Activated CD8-positive, alpha-beta T cell treated with anti-CD3 and anti-CD28 coated beads for 36 hours (primary cell): ENCODE measurements at regions not wholly inside any gene's neighbourhood (a gene's known extent, or its start where the extent isn't known, plus 50 kb on each side); places are given as distances from the start of the nearest gene placed in this dataset.
"Not testable (repeated sequence)": the region's sequence is repeated elsewhere in the genome, so short reads cannot be mapped to it uniquely, and the experiment has no call there.

Experiments used
- ATAC-seq: fragments of 200-7000 bp; cut with Tn5 transposase; one replicate; pipeline ENCODE4 v1.10.0; 2021; ENCODE audit warnings: mild to moderate bottlenecking, moderate library complexity
- CTCF ChIA-PET: fragments of 350-600 bp; sonication (Branson Sonifier 250); formaldehyde crosslinking; loops from one replicate; lab custom pipeline; 2021; ENCODE audit warnings: antibody characterized with exemption; lab: Charles Lee
- POLR2A ChIA-PET: fragments of 350-600 bp; sonication (Branson Sonifier 250); formaldehyde crosslinking; loops from one replicate; lab custom pipeline; 2021; ENCODE audit warnings: antibody characterized with exemption; lab: Charles Lee
- DNase-seq: peaks from one replicate; pipeline ENCODE4 v3.0.0-alpha.2; 2020
- H3K27ac Mint-ChIP-seq: one replicate; pipeline ENCODE4 v1.8.0; 2021; ENCODE audit warnings: mild to moderate bottlenecking, mixed read lengths
- H3K27me3 Mint-ChIP-seq: one replicate; pipeline ENCODE4 v1.8.0; 2021; ENCODE audit warnings: mixed read lengths
- H3K36me3 Mint-ChIP-seq: one replicate; pipeline ENCODE4 v1.8.0; 2021; ENCODE audit warnings: low read depth, mixed read lengths
- H3K4me1 Mint-ChIP-seq: one replicate; pipeline ENCODE4 v1.8.0; 2021; ENCODE audit warnings: low read depth, mixed read lengths
- H3K4me3 Mint-ChIP-seq: one replicate; pipeline ENCODE4 v1.8.0; 2021; ENCODE audit warnings: mild to moderate bottlenecking, moderate library complexity, mixed read lengths
- H3K9me3 Mint-ChIP-seq: one replicate; pipeline ENCODE4 v1.8.0; 2021; ENCODE audit warnings: mixed read lengths
- intact Hi-C: fragments of 100-400 bp; cut with micrococcal nuclease; formaldehyde crosslinking; loops from one replicate; pipeline ENCODE4 v1.10.0; 2022
- TF ChIP-seq, protein P1 (sequence below): fragments of 200-600 bp; IDR thresholded peaks from one replicate; pipeline ENCODE4 v1.8.0; 2022; ENCODE audit warnings: antibody characterized with exemption, mild to moderate bottlenecking

DNA sequence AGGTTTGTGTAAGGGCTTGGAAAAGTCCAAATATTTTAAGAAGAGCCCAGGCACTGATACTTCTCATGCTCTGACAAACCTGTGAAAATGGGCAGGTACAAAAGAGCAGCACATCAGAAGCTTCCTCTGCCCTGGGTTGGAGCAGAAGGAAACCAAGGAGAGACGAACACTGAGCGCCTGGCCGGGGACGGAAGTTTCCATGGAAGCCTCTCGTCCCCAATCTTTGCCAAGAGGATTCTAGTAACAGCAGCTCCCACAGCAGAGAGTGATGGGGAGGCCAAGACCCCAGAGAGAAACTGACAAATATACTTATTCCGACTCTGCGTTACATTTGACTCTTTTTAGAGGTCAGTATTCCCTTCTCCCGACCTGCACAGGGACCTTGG, 268.5 kb downstream of the C16orf95 start:
- CTCF ChIA-PET = interaction anchor here (1.6 kb wide), 1 partner anchor 14 kb away, joined by 5 read pairs; no protein-coding TSS in a partner anchor
- POLR2A ChIA-PET = no interaction called here
- Mint-ChIP-seq H3K4me1 (no peaks in the 10 kb centered on the region), H3K9me3 (no peaks in the 10 kb centered on the region), H3K36me3 (no peaks in the 10 kb centered on the region), H3K27me3 (peaks cover 6% of the 10 kb centered on the region), H3K4me3 (no peak overlapping the region), H3K27ac (no peak overlapping the region)
- TF ChIP-seq, protein P1, sequence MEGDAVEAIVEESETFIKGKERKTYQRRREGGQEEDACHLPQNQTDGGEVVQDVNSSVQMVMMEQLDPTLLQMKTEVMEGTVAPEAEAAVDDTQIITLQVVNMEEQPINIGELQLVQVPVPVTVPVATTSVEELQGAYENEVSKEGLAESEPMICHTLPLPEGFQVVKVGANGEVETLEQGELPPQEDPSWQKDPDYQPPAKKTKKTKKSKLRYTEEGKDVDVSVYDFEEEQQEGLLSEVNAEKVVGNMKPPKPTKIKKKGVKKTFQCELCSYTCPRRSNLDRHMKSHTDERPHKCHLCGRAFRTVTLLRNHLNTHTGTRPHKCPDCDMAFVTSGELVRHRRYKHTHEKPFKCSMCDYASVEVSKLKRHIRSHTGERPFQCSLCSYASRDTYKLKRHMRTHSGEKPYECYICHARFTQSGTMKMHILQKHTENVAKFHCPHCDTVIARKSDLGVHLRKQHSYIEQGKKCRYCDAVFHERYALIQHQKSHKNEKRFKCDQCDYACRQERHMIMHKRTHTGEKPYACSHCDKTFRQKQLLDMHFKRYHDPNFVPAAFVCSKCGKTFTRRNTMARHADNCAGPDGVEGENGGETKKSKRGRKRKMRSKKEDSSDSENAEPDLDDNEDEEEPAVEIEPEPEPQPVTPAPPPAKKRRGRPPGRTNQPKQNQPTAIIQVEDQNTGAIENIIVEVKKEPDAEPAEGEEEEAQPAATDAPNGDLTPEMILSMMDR = no peak
- DNase-seq (no peak), ATAC-seq (no peak)
- intact Hi-C loops = no loop called here

DNA sequence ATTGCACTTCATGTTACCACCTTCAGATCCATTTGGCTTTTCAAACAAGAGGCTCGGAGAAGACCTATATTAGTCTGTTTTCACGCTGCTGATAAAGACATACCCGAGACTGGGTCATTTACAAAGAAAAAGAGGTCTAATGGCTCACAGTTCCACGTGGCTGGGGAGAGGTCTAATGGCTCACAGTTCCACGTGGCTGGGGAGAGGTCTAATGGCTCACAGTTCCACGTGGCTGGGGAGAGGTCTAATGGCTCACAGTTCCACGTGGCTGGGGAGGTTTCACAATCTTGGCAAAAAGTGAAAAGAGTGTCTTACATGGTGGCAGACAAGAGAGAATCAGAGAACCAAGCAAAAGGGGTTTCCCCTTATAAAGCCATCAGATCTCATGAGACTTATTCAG, 268.0 kb downstream of the C16orf95 start:
- H3K27me3 Mint-ChIP-seq, ATAC-seq, H3K4me1 Mint-ChIP-seq, H3K4me3 Mint-ChIP-seq, intact Hi-C loops, H3K9me3 Mint-ChIP-seq, H3K27ac Mint-ChIP-seq, CTCF ChIA-PET, DNase-seq, H3K36me3 Mint-ChIP-seq, POLR2A ChIA-PET: not testable (repeated sequence)

DNA sequence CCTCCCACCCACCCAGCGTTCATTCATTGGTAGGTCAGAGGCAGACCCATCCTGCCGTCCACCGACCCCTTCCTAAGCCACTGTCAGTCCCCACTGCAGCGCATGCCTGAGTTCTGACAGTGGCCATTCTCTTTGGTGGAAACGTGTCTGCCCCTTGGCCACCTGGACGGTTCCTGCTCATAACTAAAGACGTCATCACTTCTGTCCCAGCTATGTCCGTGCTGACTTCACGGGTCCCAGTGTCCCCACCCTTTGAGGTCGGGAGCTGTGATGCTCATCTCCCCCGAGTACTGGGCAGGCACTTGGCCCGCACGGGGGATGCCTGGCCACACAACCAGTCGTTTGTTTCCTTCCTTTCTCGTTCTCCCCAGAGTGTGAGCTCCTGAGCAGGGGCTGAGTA, 267.1 kb downstream of the C16orf95 start:
- DNase-seq = no peak
- peaks cover 3% of the 10 kb centered on the region for H3K9me3 Mint-ChIP-seq
- H3K4me1 Mint-ChIP-seq = no peaks in the 10 kb centered on the region
- TF ChIP-seq, protein P1 = no peak
- ATAC-seq = no peak
- ChIA-PET POLR2A (interaction anchor here (1.3 kb wide), 1 partner anchor 9 kb away, joined by 3 read pairs; no protein-coding TSS in a partner anchor), CTCF (no interaction called here)
- no peaks in the 10 kb centered on the region for H3K36me3 Mint-ChIP-seq
- no peak overlapping the region for H3K4me3 Mint-ChIP-seq
- H3K27ac Mint-ChIP-seq = no peak overlapping the region
- peaks cover 14% of the 10 kb centered on the region for H3K27me3 Mint-ChIP-seq
- intact Hi-C loops = no loop called here

DNA sequence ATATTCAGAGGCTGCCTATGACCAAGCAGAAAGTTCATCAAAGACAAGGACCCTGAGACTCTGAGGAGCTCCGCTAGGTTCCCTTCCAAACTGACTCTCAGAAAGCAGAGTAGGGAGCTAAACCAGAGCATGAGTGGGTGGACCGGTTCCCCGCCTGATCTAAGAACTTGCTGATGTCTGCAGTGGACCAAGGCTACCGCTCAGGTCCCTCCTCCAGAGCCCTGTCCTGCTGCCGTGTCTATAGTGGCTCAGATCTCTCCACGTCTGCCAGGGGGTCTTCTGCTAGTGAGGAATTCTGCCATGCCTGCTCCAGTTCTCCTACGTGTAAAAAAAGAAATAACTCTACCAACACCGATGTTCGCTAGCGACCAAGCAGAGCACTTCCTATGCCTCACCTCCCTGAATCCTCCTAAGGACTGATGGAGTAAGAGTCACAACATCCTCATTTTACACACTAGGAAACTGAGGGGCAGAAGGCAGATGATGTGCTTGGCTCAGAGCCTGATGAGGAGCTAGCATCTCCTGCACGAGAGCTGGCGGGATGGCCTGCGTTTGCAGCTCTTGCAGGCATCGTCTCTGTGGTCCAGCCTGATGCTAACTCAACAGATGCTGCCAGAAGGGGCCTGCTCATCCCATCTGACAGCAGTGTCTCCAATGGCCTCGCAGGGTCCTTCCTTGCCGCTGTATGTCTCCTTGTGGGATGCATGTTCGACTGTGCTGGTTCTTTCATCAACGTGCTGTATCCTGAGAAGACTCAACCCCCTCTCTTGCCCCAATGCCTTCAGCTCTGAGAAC, 265.5 kb downstream of the C16orf95 start:
- DNase-seq = no peak
- Mint-ChIP-seq H3K4me3 (no peak overlapping the region), H3K36me3 (no peaks in the 10 kb centered on the region), H3K27ac (no peak overlapping the region), H3K27me3 (peaks cover 14% of the 10 kb centered on the region), H3K4me1 (no peaks in the 10 kb centered on the region), H3K9me3 (peaks cover 3% of the 10 kb centered on the region)
- ChIA-PET POLR2A (no interaction called here), CTCF (interaction anchor here (3.0 kb wide), 1 partner anchor 11 kb away, joined by 10 read pairs; no protein-coding TSS in a partner anchor)
- no peak for ATAC-seq
- intact Hi-C loops = no loop called here
- TF ChIP-seq, protein P1 = no peak

DNA sequence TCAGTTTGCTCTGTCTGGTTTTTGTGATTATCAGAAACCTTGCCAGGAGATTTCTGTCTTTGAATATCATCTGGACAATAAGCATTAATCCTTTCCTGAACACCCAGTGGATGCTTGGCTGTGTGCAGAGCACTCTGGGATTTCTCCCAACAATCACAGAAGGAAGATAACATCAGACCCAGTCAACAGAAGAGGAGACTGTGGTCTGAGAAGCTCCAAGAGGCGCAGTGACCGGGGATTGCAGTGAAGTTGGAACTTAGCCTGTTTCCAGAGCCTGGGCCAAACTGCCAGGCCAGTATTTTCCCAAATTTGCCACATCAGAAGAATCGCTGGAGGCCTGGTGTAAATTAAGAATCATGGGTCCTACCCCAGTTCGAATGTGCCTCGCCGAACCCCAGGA, 264.7 kb downstream of the C16orf95 start:
- ChIA-PET CTCF (interaction anchor here (3.0 kb wide), 1 partner anchor 10 kb away, joined by 10 read pairs; no protein-coding TSS in a partner anchor), POLR2A (no interaction called here)
- TF ChIP-seq, protein P1 = no peak
- Mint-ChIP-seq H3K36me3 (no peaks in the 10 kb centered on the region), H3K27me3 (peaks cover 14% of the 10 kb centered on the region), H3K9me3 (peaks cover 3% of the 10 kb centered on the region), H3K27ac (no peak overlapping the region), H3K4me1 (no peaks in the 10 kb centered on the region), H3K4me3 (no peak overlapping the region)
- DNase-seq = no peak
- ATAC-seq = no peak
- intact Hi-C loops = no loop called here
